ENCODE measurements at regions not wholly inside any gene's neighbourhood (a gene's known extent, or its start where the extent isn't known, plus 50 kb on each side); places are given as distances from the start of the nearest gene placed in this dataset.

DNA sequence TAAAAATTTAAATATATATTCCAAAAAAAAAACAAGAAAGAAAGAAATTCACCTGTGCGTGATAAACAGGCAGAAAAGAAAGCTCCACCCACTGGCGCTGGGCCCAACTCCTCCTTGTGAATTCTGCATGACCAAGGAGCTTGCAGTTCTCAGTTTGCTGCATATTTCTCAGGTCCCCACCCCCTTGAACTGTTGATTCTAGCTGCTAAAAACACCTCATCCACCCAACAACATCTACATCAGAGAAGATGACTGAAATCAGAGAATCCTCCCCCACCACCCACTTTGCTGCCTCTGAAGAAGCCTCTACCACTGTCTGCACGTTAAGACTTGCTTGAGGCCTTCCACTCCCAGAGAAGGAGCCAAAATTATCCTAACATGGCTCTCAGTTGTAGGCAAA, 104.8 kb downstream of the RGS2 start:
- TF ChIP-seq EZH2 (IDR thresholded peaks at IDR 0.05; ENCODE audit: insufficient read depth, poor library complexity, severe bottlenecking) (no peak), EZH2phosphoT487 (IDR thresholded peaks at IDR 0.05; ENCODE audit: insufficient read depth, low read depth) (no peak)

All from GM23248 (cell line).